Middle frontal gyrus (tissue), 1 donor: ENCODE measurements at regions not wholly inside any gene's neighbourhood (a gene's known extent, or its start where the extent isn't known, plus 50 kb on each side); places are given as distances from the start of the nearest gene placed in this dataset.

Experiments used
- DNase-seq: peaks from one replicate; pipeline ENCODE4 v3.0.0-alpha.2; 2015; ENCODE audit warnings: low spot score; ENCODE audit errors: extremely low spot score

- DNase-seq: no peak
Observed at GRCh38 chr15:69883306-69883705, 214.4 kb downstream of the TLE3 start.

GRCh38 chr15:69885173-69885955, 212.4 kb downstream of the TLE3 start:
- DNase-seq: no peak

- no peak for DNase-seq
Observed at GRCh38 chr15:69887009-69887408, 210.7 kb downstream of the TLE3 start.

GRCh38 chr15:69887553-69887952, 210.2 kb downstream of the TLE3 start:
- DNase-seq: no peak

GRCh38 chr15:69888406-69888805, 209.3 kb downstream of the TLE3 start:
- DNase-seq: no peak

- DNase-seq: no peak
Observed at GRCh38 chr15:69891070-69891536, 206.6 kb downstream of the TLE3 start.

- DNase-seq: no peak
Observed at GRCh38 chr15:69891606-69892005, 206.1 kb downstream of the TLE3 start.

- DNase-seq: no peak
Observed at GRCh38 chr15:69892351-69892750, 205.4 kb downstream of the TLE3 start.

- DNase-seq: no peak
Observed at GRCh38 chr15:69893086-69893485, 204.6 kb downstream of the TLE3 start.

- DNase-seq: peak; percentile 69
Observed at GRCh38 chr15:69893863-69894262, 203.9 kb downstream of the TLE3 start.

- no peak for DNase-seq
Observed at GRCh38 chr15:69895202-69895601, 202.5 kb downstream of the TLE3 start.

- no peak for DNase-seq
Observed at GRCh38 chr15:69896606-69897005, 201.1 kb downstream of the TLE3 start.

GRCh38 chr15:69897061-69897460, 200.7 kb downstream of the TLE3 start:
- DNase-seq: no peak

GRCh38 chr15:69897471-69898237, 200.1 kb downstream of the TLE3 start:
- DNase-seq: no peak

- DNase-seq: no peak
Observed at GRCh38 chr15:69898243-69898642, 199.5 kb downstream of the TLE3 start.

GRCh38 chr15:69902414-69903062, 195.2 kb downstream of the TLE3 start:
- no peak for DNase-seq

GRCh38 chr15:69903470-69904469, 193.9 kb downstream of the TLE3 start:
- no peak for DNase-seq

GRCh38 chr15:69906256-69907185, 191.2 kb downstream of the TLE3 start:
- no peak for DNase-seq

GRCh38 chr15:69908060-69908459, 189.7 kb downstream of the TLE3 start:
- DNase-seq: no peak
